Neural cell (in vitro differentiated cells): ENCODE measurements at regions not wholly inside any gene's neighbourhood (a gene's known extent, or its start where the extent isn't known, plus 50 kb on each side); places are given as distances from the start of the nearest gene placed in this dataset.

Experiments
- CTCF ChIP-seq: fragments of 450-650 bp; IDR thresholded peaks from 2 replicates; pipeline ENCODE4 v1.5.1; 2014; ENCODE audit warnings: antibody characterized with exemption, mild to moderate bottlenecking, moderate library complexity; ENCODE audit not compliant: poor library complexity, severe bottlenecking
- EP300 ChIP-seq: fragments of 450-650 bp; conservative IDR thresholded peaks from 2 replicates; pipeline ENCODE4 v1.6.1; 2014; ENCODE audit warnings: antibody characterized with exemption, mild to moderate bottlenecking, moderate library complexity; ENCODE audit not compliant: poor library complexity, severe bottlenecking
- EZH2 ChIP-seq: fragments of 200-600, 300-800 bp; shearing (Covaris generic), sonication (generic); IDR thresholded peaks from 2 replicates; pipeline ENCODE4 v1.6.1; 2014; ENCODE audit warnings: antibody characterized with exemption, low read length, borderline replicate concordance, mild to moderate bottlenecking; ENCODE audit not compliant: insufficient read depth, poor library complexity, severe bottlenecking
- POLR2AphosphoS5 ChIP-seq: IDR thresholded peaks from 2 replicates; pipeline ENCODE4 v1.6.1; 2012
- TAF1 ChIP-seq: IDR thresholded peaks from 2 replicates; pipeline ENCODE4 v1.6.1; 2012; ENCODE audit warnings: low read depth
- TF ChIP-seq, protein P1 (sequence below): IDR thresholded peaks from 2 replicates; pipeline ENCODE4 v1.6.1; 2012; ENCODE audit warnings: borderline replicate concordance

- TF ChIP-seq CTCF (no peak), EP300 (no peak), POLR2AphosphoS5 (no peak), TAF1 (no peak), EZH2 (no peak)
- TF ChIP-seq, protein P1, sequence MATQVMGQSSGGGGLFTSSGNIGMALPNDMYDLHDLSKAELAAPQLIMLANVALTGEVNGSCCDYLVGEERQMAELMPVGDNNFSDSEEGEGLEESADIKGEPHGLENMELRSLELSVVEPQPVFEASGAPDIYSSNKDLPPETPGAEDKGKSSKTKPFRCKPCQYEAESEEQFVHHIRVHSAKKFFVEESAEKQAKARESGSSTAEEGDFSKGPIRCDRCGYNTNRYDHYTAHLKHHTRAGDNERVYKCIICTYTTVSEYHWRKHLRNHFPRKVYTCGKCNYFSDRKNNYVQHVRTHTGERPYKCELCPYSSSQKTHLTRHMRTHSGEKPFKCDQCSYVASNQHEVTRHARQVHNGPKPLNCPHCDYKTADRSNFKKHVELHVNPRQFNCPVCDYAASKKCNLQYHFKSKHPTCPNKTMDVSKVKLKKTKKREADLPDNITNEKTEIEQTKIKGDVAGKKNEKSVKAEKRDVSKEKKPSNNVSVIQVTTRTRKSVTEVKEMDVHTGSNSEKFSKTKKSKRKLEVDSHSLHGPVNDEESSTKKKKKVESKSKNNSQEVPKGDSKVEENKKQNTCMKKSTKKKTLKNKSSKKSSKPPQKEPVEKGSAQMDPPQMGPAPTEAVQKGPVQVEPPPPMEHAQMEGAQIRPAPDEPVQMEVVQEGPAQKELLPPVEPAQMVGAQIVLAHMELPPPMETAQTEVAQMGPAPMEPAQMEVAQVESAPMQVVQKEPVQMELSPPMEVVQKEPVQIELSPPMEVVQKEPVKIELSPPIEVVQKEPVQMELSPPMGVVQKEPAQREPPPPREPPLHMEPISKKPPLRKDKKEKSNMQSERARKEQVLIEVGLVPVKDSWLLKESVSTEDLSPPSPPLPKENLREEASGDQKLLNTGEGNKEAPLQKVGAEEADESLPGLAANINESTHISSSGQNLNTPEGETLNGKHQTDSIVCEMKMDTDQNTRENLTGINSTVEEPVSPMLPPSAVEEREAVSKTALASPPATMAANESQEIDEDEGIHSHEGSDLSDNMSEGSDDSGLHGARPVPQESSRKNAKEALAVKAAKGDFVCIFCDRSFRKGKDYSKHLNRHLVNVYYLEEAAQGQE = no peak
Measured at GRCh38 chr7:79770970-79771369, 317.5 kb upstream of the MAGI2 start.
